ENCODE measurements at regions not wholly inside any gene's neighbourhood (a gene's known extent, or its start where the extent isn't known, plus 50 kb on each side); places are given as distances from the start of the nearest gene placed in this dataset.
"Not testable (repeated sequence)": the region's sequence is repeated elsewhere in the genome, so short reads cannot be mapped to it uniquely, and the experiment has no call there.

GRCh38 chr14:19126269-19127051 is 159.2 kb downstream of the POTEM start:
- H3K27me3 ChIP-seq (ENCODE audit: insufficient read depth, low read length); H3K36me3 ChIP-seq (ENCODE audit: insufficient read depth, low read length); H3K9ac ChIP-seq (ENCODE audit: low read length); H4K20me1 ChIP-seq (ENCODE audit: insufficient read depth, low read length); H2AFZ ChIP-seq (ENCODE audit: low read length); H3K4me1 ChIP-seq (ENCODE audit: insufficient read depth, low read length, severe bottlenecking); H3K4me3 ChIP-seq (ENCODE audit: low read depth, low read length, poor library complexity, severe bottlenecking); H3K9me2 ChIP-seq (ENCODE audit: low read depth, low read length); H3F3A ChIP-seq (ENCODE audit: insufficient read depth, low read length); H3K4me2 ChIP-seq (ENCODE audit: low read length); H3K9me3 ChIP-seq (ENCODE audit: low read length); H3K79me2 ChIP-seq (ENCODE audit: insufficient read depth, low read length); H3K27ac ChIP-seq (ENCODE audit: low read depth, low read length, poor library complexity, severe bottlenecking): not testable (repeated sequence)

GRCh38 chr14:19127664-19128435 is 160.6 kb downstream of the POTEM start:
- H3K4me1 ChIP-seq (ENCODE audit: insufficient read depth, low read length, severe bottlenecking); H2AFZ ChIP-seq (ENCODE audit: low read length); H3K9ac ChIP-seq (ENCODE audit: low read length); H3K4me2 ChIP-seq (ENCODE audit: low read length); H3K79me2 ChIP-seq (ENCODE audit: insufficient read depth, low read length); H3K4me3 ChIP-seq (ENCODE audit: low read depth, low read length, poor library complexity, severe bottlenecking); H4K20me1 ChIP-seq (ENCODE audit: insufficient read depth, low read length); H3K9me2 ChIP-seq (ENCODE audit: low read depth, low read length); H3K27ac ChIP-seq (ENCODE audit: low read depth, low read length, poor library complexity, severe bottlenecking); H3F3A ChIP-seq (ENCODE audit: insufficient read depth, low read length); H3K36me3 ChIP-seq (ENCODE audit: insufficient read depth, low read length); H3K27me3 ChIP-seq (ENCODE audit: insufficient read depth, low read length); H3K9me3 ChIP-seq (ENCODE audit: low read length): not testable (repeated sequence)

- H3K4me3 ChIP-seq (ENCODE audit: low read depth, low read length, poor library complexity, severe bottlenecking); H3K9me3 ChIP-seq (ENCODE audit: low read length); H3K27ac ChIP-seq (ENCODE audit: low read depth, low read length, poor library complexity, severe bottlenecking): not testable (repeated sequence)
These were observed 164.3 kb downstream of the POTEM start for GRCh38 chr14:19131553-19131952.

GRCh38 chr14:19132013-19132835 is 165.0 kb downstream of the POTEM start:
- not testable (repeated sequence) for H3K36me3 ChIP-seq (ENCODE audit: insufficient read depth, low read length)

More at GRCh38 chr14:19131553-19131952, 164.3 kb downstream of the POTEM start:
- H3K9me2 ChIP-seq (ENCODE audit: low read depth, low read length); H3K9ac ChIP-seq (ENCODE audit: low read length); H3K79me2 ChIP-seq (ENCODE audit: insufficient read depth, low read length); H2AFZ ChIP-seq (ENCODE audit: low read length); H3K27me3 ChIP-seq (ENCODE audit: insufficient read depth, low read length); H3K4me1 ChIP-seq (ENCODE audit: insufficient read depth, low read length, severe bottlenecking); H4K20me1 ChIP-seq (ENCODE audit: insufficient read depth, low read length); H3K36me3 ChIP-seq (ENCODE audit: insufficient read depth, low read length); H3K4me2 ChIP-seq (ENCODE audit: low read length); H3F3A ChIP-seq (ENCODE audit: insufficient read depth, low read length): not testable (repeated sequence)

GRCh38 chr14:19132836-19133120 is 165.5 kb downstream of the POTEM start:
- not testable (repeated sequence) for H3K4me2 ChIP-seq (ENCODE audit: low read length); H3K27ac ChIP-seq (ENCODE audit: low read depth, low read length, poor library complexity, severe bottlenecking); H2AFZ ChIP-seq (ENCODE audit: low read length); H3F3A ChIP-seq (ENCODE audit: insufficient read depth, low read length); H3K79me2 ChIP-seq (ENCODE audit: insufficient read depth, low read length); H3K36me3 ChIP-seq (ENCODE audit: insufficient read depth, low read length); H3K9me2 ChIP-seq (ENCODE audit: low read depth, low read length); H3K9me3 ChIP-seq (ENCODE audit: low read length); H4K20me1 ChIP-seq (ENCODE audit: insufficient read depth, low read length); H3K27me3 ChIP-seq (ENCODE audit: insufficient read depth, low read length); H3K9ac ChIP-seq (ENCODE audit: low read length); H3K4me1 ChIP-seq (ENCODE audit: insufficient read depth, low read length, severe bottlenecking); H3K4me3 ChIP-seq (ENCODE audit: low read depth, low read length, poor library complexity, severe bottlenecking)

More at GRCh38 chr14:19132013-19132835, 165.0 kb downstream of the POTEM start:
- H2AFZ ChIP-seq (ENCODE audit: low read length); H3K79me2 ChIP-seq (ENCODE audit: insufficient read depth, low read length); H3K27ac ChIP-seq (ENCODE audit: low read depth, low read length, poor library complexity, severe bottlenecking); H3K9me2 ChIP-seq (ENCODE audit: low read depth, low read length); H4K20me1 ChIP-seq (ENCODE audit: insufficient read depth, low read length); H3K9me3 ChIP-seq (ENCODE audit: low read length); H3K27me3 ChIP-seq (ENCODE audit: insufficient read depth, low read length); H3K4me3 ChIP-seq (ENCODE audit: low read depth, low read length, poor library complexity, severe bottlenecking); H3K4me2 ChIP-seq (ENCODE audit: low read length); H3K4me1 ChIP-seq (ENCODE audit: insufficient read depth, low read length, severe bottlenecking); H3F3A ChIP-seq (ENCODE audit: insufficient read depth, low read length); H3K9ac ChIP-seq (ENCODE audit: low read length): not testable (repeated sequence)

- not testable (repeated sequence) for H3K4me3 ChIP-seq (ENCODE audit: low read depth, low read length, poor library complexity, severe bottlenecking); H3K9ac ChIP-seq (ENCODE audit: low read length); H3K27me3 ChIP-seq (ENCODE audit: insufficient read depth, low read length); H4K20me1 ChIP-seq (ENCODE audit: insufficient read depth, low read length); H3K36me3 ChIP-seq (ENCODE audit: insufficient read depth, low read length); H3F3A ChIP-seq (ENCODE audit: insufficient read depth, low read length); H3K4me2 ChIP-seq (ENCODE audit: low read length); H2AFZ ChIP-seq (ENCODE audit: low read length); H3K9me2 ChIP-seq (ENCODE audit: low read depth, low read length); H3K4me1 ChIP-seq (ENCODE audit: insufficient read depth, low read length, severe bottlenecking); H3K79me2 ChIP-seq (ENCODE audit: insufficient read depth, low read length); H3K9me3 ChIP-seq (ENCODE audit: low read length); H3K27ac ChIP-seq (ENCODE audit: low read depth, low read length, poor library complexity, severe bottlenecking)
These were observed 190.0 kb downstream of the POTEM start for GRCh38 chr14:19157106-19157709.

GRCh38 chr14:19158012-19158411 is 190.8 kb downstream of the POTEM start:
- H3K27me3 ChIP-seq (ENCODE audit: insufficient read depth, low read length); H3K4me3 ChIP-seq (ENCODE audit: low read depth, low read length, poor library complexity, severe bottlenecking); H3K9ac ChIP-seq (ENCODE audit: low read length); H3K4me1 ChIP-seq (ENCODE audit: insufficient read depth, low read length, severe bottlenecking); H3K27ac ChIP-seq (ENCODE audit: low read depth, low read length, poor library complexity, severe bottlenecking); H3K9me2 ChIP-seq (ENCODE audit: low read depth, low read length); H3K4me2 ChIP-seq (ENCODE audit: low read length); H3K36me3 ChIP-seq (ENCODE audit: insufficient read depth, low read length); H3K9me3 ChIP-seq (ENCODE audit: low read length); H4K20me1 ChIP-seq (ENCODE audit: insufficient read depth, low read length); H2AFZ ChIP-seq (ENCODE audit: low read length); H3K79me2 ChIP-seq (ENCODE audit: insufficient read depth, low read length); H3F3A ChIP-seq (ENCODE audit: insufficient read depth, low read length): not testable (repeated sequence)

Measured in OCI-LY1 (cell line).